ENCODE measurements at regions not wholly inside any gene's neighbourhood (a gene's known extent, or its start where the extent isn't known, plus 50 kb on each side); places are given as distances from the start of the nearest gene placed in this dataset.

- FAIRE-seq (no peak), ATAC-seq (no peak), DNase-seq (ENCODE audit: low spot score) (no peak)
- Histone ChIP-seq H3K4me1 (ENCODE audit: insufficient read depth, low read length) (peaks cover 2% of the 10 kb centered on the region; the same call in 1 of the 2 replicates), H3K79me2 (ENCODE audit: insufficient read depth, low read length) (no peaks in the 10 kb centered on the region), H3K9me3 (ENCODE audit: low read length) (no peaks in the 10 kb centered on the region), H3K4me2 (ENCODE audit: low read depth, low read length) (no peak overlapping the region), H3K4me3 (replicated peaks in 1 of 3; ENCODE audit: insufficient read depth in 1 of 3, low read depth in 2 of 3, low read length in 3 of 3) (no peak overlapping the region), H2AFZ (ENCODE audit: low read length) (no peak overlapping the region), H3K36me3 (replicated peaks in 1 of 2; ENCODE audit: control insufficient read depth in 1 of 2, insufficient read depth in 2 of 2, low read length in 2 of 2) (no peaks in the 10 kb centered on the region), H3K9ac (ENCODE audit: insufficient read depth, low read depth, low read length) (no peak overlapping the region), H3K27me3 (ENCODE audit: control insufficient read depth in 1 of 2, insufficient read depth in 2 of 2, low read length in 2 of 2) (peaks cover 12 to 28% of the 10 kb centered on the region in 2 experiments; a peak in 4 of 5 replicates), H3K27ac (ENCODE audit: extremely low read length, insufficient read depth, low read length) (no peak overlapping the region), H4K20me1 (ENCODE audit: insufficient read depth, low read length) (no peaks in the 10 kb centered on the region)
- no peak for TF ChIP-seq HNF1A (IDR thresholded peaks at IDR 0.05; ENCODE audit: low read depth)
- TF ChIP-seq HNF1A (CRISPR knock-in tag; IDR thresholded peaks at IDR 0.05; ENCODE audit: borderline replicate concordance), result no peak
- no peak for TF ChIP-seq SIX1 (CRISPR knock-in tag; IDR thresholded peaks at IDR 0.05; ENCODE audit: borderline replicate concordance)
- TF ChIP-seq HMGA1 (CRISPR knock-in tag; conservative IDR thresholded peaks at IDR 0.05), result no peak
- TF ChIP-seq SAFB2 (CRISPR knock-in tag; IDR thresholded peaks at IDR 0.05; ENCODE audit: borderline replicate concordance, low read depth), result no peak
- no peak for TF ChIP-seq STAG1 (CRISPR knock-in tag; IDR thresholded peaks at IDR 0.05)
- no peak for TF ChIP-seq MAFK (conservative IDR thresholded peaks at IDR 0.05 in 1 of 2, IDR thresholded peaks at IDR 0.05 in 1 of 2; ENCODE audit: low read length in 2 of 2)
- no peak for TF ChIP-seq BRCA1 (CRISPR knock-in tag; IDR thresholded peaks at IDR 0.05)
- TF ChIP-seq CCDC6 (CRISPR knock-in tag; IDR thresholded peaks at IDR 0.05), result no peak
- BruUV-seq (replicated peaks), result no TSS peak
- in situ Hi-C loops (cut with HindIII; ENCODE audit: extremely low pct_ligation_motif_present, low pct_unique_long_range_greater_than_20kb) (loop anchor here (5.0 to 25.0 kb wide), 3 partner anchors 104 to 404 kb away; no protein-coding TSS in a partner anchor), intact Hi-C loops (cut with micrococcal nuclease; ENCODE audit: unreplicated experiment) (loop anchor here (5.0 to 10.0 kb wide), 3 partner anchors 249 to 657 kb away; no protein-coding TSS in a partner anchor)
- POLR2A ChIA-PET, result interaction anchor here (0.8 kb wide), 1 partner anchor 233 kb away, joined by 5 read pairs; no protein-coding TSS in a partner anchor
- CTCF ChIA-PET (ENCODE audit: low intra/inter-chr PET ratio, low total read pairs), result interaction anchor here (1.1 to 2.3 kb wide), 6 partner anchors 12 to 660 kb away, joined by 3 to 18 read pairs (median 8); no protein-coding TSS in a partner anchor
- WGBS (ENCODE audit: low lambda C conversion rate), result 65% methylated on average over 8 of the region's 8 CpGs
These were observed 63.0 kb downstream of the RMI2 start for GRCh38 chr16:11408216-11408615.

Data from HepG2 (cell line).